Sigmoid colon (tissue), 6 donors: ENCODE measurements at regions not wholly inside any gene's neighbourhood (a gene's known extent, or its start where the extent isn't known, plus 50 kb on each side); places are given as distances from the start of the nearest gene placed in this dataset.

Source experiments
- DNase-seq: peaks from one replicate; pipeline ENCODE4 v3.0.0-alpha.2; 2019
- H3K27ac ChIP-seq, 4 donors: fragments of 200-600 bp; sonication (generic); one replicate each; pipeline ENCODE4 v1.5.1; 2016 to 2019; ENCODE audit warnings: mild to moderate bottlenecking in 1 of 4
- H3K27me3 ChIP-seq, 3 donors: fragments of 200-600 bp; sonication (generic); one replicate each; pipeline ENCODE4 v1.5.1; 2019; ENCODE audit warnings: mild to moderate bottlenecking in 1 of 3
- H3K36me3 ChIP-seq, 4 donors: fragments of 200-600 bp; sonication (generic); one replicate each; pipeline ENCODE4 v1.5.1; 2016 to 2019
- H3K4me1 ChIP-seq, 4 donors: fragments of 200-600 bp; sonication (generic); one replicate each; pipeline ENCODE4 v1.5.1; 2017 to 2019
- H3K4me3 ChIP-seq, 4 donors: fragments of 200-600 bp; sonication (generic); one replicate each; pipeline ENCODE4 v1.5.1; 2017 to 2019; ENCODE audit warnings: mild to moderate bottlenecking in 2 of 4, moderate library complexity in 1 of 4
- H3K9me3 ChIP-seq, 4 donors: fragments of 200-600 bp in 3 of 4; sonication (generic) in 3 of 4; one replicate each; pipeline versions ENCODE4 v1.5.1 to v1.6.1; 2013 to 2019
- EP300 ChIP-seq, 4 donors: sonication (generic); formaldehyde crosslinking; IDR thresholded peaks; one replicate each; pipeline ENCODE4 v1.6.1; 2017; ENCODE audit warnings: antibody characterized with exemption in 4 of 4
- POLR2A ChIP-seq, 2 donors: fragments of 450-650 bp; IDR thresholded peaks; one replicate each; pipeline ENCODE4 v1.6.1; 2016; ENCODE audit warnings: antibody characterized with exemption in 2 of 2, mild to moderate bottlenecking in 2 of 2, moderate library complexity in 2 of 2
- POLR2AphosphoS5 ChIP-seq, 4 donors: sonication (generic); formaldehyde crosslinking; IDR thresholded peaks; one replicate each; pipeline ENCODE4 v1.6.1; 2017; ENCODE audit warnings: antibody characterized with exemption in 4 of 4
- WGBS, 2 donors: extraction: QIAGEN DNeasy Blood & Tissue Kit; methylation state at CpG; one replicate each; pipeline ENCODE4 v1.1.7; 2013; 5-methylcytosine and 5-hydroxymethylcytosine counted together
- intact Hi-C: fragments of 100-400 bp; cut with DNase I; formaldehyde crosslinking; loops from one replicate; pipeline ENCODE4 v1.15.1; 2023
- TF ChIP-seq, protein P1 (sequence below), 4 experiments: fragments of 450-650 bp in 3 of 4; fragments of 200-600 bp in 1 of 4; IDR thresholded peaks; one replicate each; pipeline ENCODE4 v1.5.1; 2016 to 2019; ENCODE audit warnings: antibody characterized with exemption in 4 of 4, mild to moderate bottlenecking in 3 of 4, moderate library complexity in 2 of 4
- donor health status: healthy with polysubstance abuse.
- donor health status: healthy.

DNA sequence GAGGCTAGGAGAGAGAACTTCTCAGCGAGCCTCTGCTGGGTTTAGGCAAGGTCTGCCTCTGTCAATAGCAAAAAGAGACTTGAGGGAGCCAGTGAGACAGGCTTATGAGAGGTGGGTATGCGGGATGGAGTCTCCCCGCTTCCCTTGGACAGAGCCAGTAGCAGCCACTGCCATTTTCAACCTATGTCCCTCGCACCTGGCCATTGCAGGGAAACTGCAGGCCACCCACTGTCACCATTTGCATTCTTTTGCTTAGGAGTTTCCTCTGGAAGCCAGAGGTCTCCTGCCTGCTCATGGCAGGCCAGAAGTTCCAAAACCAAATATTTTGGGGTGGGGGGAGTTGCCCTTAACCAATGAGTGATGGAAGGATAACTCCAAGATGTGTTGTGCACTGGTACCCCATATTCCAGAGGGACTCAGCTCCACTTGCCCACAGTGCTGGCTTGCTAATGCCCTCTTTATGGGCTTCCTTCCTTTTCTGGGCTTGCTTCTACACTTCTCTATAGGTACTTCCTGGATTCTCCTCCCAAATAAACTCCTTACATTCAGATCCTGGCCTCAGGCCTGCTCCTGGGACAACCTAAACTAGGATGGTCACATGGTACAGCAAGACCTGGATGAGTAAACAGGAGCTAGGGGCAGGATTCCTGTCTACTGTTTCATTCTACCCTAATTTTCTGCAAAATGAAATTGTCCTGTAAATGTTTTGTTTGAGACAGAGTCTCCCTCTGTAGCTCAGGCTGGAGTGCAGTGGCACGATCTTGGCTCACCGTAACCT is 108.9 kb upstream of the PROK2 start:
- intact Hi-C loops = no loop called here
- 92 to 97% methylated on average over 6 of the region's 6 CpGs for whole genome bisulfite sequencing, 2 donors
- no peaks in the 10 kb centered on the region for H3K36me3 ChIP-seq
- no peaks in the 10 kb centered on the region for H3K4me1 ChIP-seq
- TF ChIP-seq EP300 (IDR thresholded peaks at IDR 0.05) (no peak), POLR2A (IDR thresholded peaks at IDR 0.05) (no peak), POLR2AphosphoS5 (IDR thresholded peaks at IDR 0.05) (no peak)
- TF ChIP-seq, protein P1, sequence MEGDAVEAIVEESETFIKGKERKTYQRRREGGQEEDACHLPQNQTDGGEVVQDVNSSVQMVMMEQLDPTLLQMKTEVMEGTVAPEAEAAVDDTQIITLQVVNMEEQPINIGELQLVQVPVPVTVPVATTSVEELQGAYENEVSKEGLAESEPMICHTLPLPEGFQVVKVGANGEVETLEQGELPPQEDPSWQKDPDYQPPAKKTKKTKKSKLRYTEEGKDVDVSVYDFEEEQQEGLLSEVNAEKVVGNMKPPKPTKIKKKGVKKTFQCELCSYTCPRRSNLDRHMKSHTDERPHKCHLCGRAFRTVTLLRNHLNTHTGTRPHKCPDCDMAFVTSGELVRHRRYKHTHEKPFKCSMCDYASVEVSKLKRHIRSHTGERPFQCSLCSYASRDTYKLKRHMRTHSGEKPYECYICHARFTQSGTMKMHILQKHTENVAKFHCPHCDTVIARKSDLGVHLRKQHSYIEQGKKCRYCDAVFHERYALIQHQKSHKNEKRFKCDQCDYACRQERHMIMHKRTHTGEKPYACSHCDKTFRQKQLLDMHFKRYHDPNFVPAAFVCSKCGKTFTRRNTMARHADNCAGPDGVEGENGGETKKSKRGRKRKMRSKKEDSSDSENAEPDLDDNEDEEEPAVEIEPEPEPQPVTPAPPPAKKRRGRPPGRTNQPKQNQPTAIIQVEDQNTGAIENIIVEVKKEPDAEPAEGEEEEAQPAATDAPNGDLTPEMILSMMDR (IDR thresholded peaks at IDR 0.05) = no peak
- no peak overlapping the region for H3K27ac ChIP-seq
- H3K27me3 ChIP-seq = no peaks in the 10 kb centered on the region
- H3K4me3 ChIP-seq = no peak overlapping the region
- no peaks in the 10 kb centered on the region for H3K9me3 ChIP-seq
- DNase-seq = no peak

- Histone ChIP-seq H3K27me3 (no peaks in the 10 kb centered on the region), H3K36me3 (no peaks in the 10 kb centered on the region)
- WGBS, 2 donors = 82 to 87% methylated on average over 6 of the region's 6 CpGs
These were observed 108.2 kb upstream of the PROK2 start for GRCh38 chr3:71893122-71893521.

DNA sequence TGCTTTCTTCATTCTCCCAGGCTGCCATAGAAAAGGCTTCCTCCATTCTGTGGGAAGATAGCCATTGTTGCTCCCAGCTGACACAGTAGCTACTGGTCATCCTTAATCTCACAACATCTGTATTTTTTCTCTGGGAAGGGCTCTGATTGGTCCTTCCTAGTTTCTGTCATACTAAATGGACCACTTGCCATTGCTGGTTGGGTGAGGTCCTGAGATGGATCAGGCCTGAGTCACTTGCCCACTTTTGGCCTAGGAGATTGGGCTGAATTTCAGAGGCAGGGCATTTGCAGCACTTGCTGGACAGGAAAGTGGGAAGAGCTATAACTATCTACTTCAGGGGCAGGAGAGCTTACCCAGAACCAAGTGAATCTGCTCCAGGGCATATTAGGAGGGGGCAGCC is 106.5 kb upstream of the PROK2 start:
- intact Hi-C loops = no loop called here
- no peaks in the 10 kb centered on the region for H3K36me3 ChIP-seq
- DNase-seq = no peak
- H3K4me3 ChIP-seq = no peak overlapping the region
- H3K27me3 ChIP-seq = no peaks in the 10 kb centered on the region
- H3K4me1 ChIP-seq = no peaks in the 10 kb centered on the region
- TF ChIP-seq, protein P1 (IDR thresholded peaks at IDR 0.05) = no peak
- no peak for TF ChIP-seq POLR2A (IDR thresholded peaks at IDR 0.05)
- peak overlapping the region in 1 of 4 donors; percentile 72 for H3K27ac ChIP-seq
- H3K9me3 ChIP-seq = no peaks in the 10 kb centered on the region

More at GRCh38 chr3:71893122-71893521, 108.2 kb upstream of the PROK2 start:
- H3K4me1 ChIP-seq = no peaks in the 10 kb centered on the region
- H3K27ac ChIP-seq = no peak overlapping the region
- no peak overlapping the region for H3K4me3 ChIP-seq
- TF ChIP-seq POLR2A (IDR thresholded peaks at IDR 0.05) (no peak), EP300 (IDR thresholded peaks at IDR 0.05) (no peak), POLR2AphosphoS5 (IDR thresholded peaks at IDR 0.05) (no peak)
- TF ChIP-seq, protein P1 (IDR thresholded peaks at IDR 0.05) = no peak
- intact Hi-C loops = no loop called here
- no peaks in the 10 kb centered on the region for H3K9me3 ChIP-seq
- DNase-seq = no peak

- H3K27me3 ChIP-seq = no peaks in the 10 kb centered on the region
- H3K27ac ChIP-seq = peak overlapping the region in 1 of 4 donors; percentile 72
- TF ChIP-seq EP300 (IDR thresholded peaks at IDR 0.05) (no peak), POLR2A (IDR thresholded peaks at IDR 0.05) (no peak), POLR2AphosphoS5 (IDR thresholded peaks at IDR 0.05) (no peak)
- TF ChIP-seq, protein P1 (IDR thresholded peaks at IDR 0.05) = no peak
- no peak for DNase-seq
- H3K9me3 ChIP-seq = no peaks in the 10 kb centered on the region
- 91% methylated on average over 4 of the region's 4 CpGs for WGBS, 2 donors
- no peaks in the 10 kb centered on the region for H3K4me1 ChIP-seq
- no peaks in the 10 kb centered on the region for H3K36me3 ChIP-seq
- intact Hi-C loops = no loop called here
- H3K4me3 ChIP-seq = no peak overlapping the region
These were observed 105.5 kb upstream of the PROK2 start for GRCh38 chr3:71890356-71890931.
